Fibroblast of lung (primary cell): ENCODE measurements at regions not wholly inside any gene's neighbourhood (a gene's known extent, or its start where the extent isn't known, plus 50 kb on each side); places are given as distances from the start of the nearest gene placed in this dataset.

Experiments
- DNase-seq, 2 donors: peaks; one replicate each; pipeline versions ENCODE4 v3.0.0 to v3.0.0-alpha.2; 2010; ENCODE audit warnings: low read depth in 2 of 2
- H2AFZ ChIP-seq: 2 replicates; pipeline ENCODE4 v1.5.1; 2012; ENCODE audit warnings: low read length, control low read depth, inconsistent platforms
- H3K27ac ChIP-seq: 2 replicates; pipeline ENCODE4 v1.5.1; 2011; ENCODE audit warnings: low read length, control low read depth; ENCODE audit not compliant: insufficient read depth
- H3K27me3 ChIP-seq: 2 replicates; pipeline ENCODE4 v1.5.1; 2011; ENCODE audit warnings: mild to moderate bottlenecking, low read length; ENCODE audit not compliant: control insufficient read depth, insufficient read depth
- H3K36me3 ChIP-seq: 2 replicates; pipeline ENCODE4 v1.5.1; 2011; ENCODE audit warnings: low read length; ENCODE audit not compliant: control insufficient read depth, insufficient read depth
- H3K4me1 ChIP-seq: 2 replicates; pipeline ENCODE4 v1.5.1; 2011; ENCODE audit warnings: low read length; ENCODE audit not compliant: control insufficient read depth, insufficient read depth; ENCODE audit errors: extremely low read depth
- H3K4me2 ChIP-seq: 2 replicates; pipeline ENCODE4 v1.5.1; 2011; ENCODE audit warnings: low read length, control low read depth; ENCODE audit not compliant: insufficient read depth; ENCODE audit errors: extremely low read depth
- H3K4me3 ChIP-seq, 4 experiments: fragments of 200-600 bp in 1 of 4; sonication (generic) in 1 of 4; replicated peaks in 1 of 4; 2 replicates each; pipeline ENCODE4 v1.5.1; 2011 to 2016; ENCODE audit warnings: low read length in 4 of 4, low read depth in 3 of 4, mild to moderate bottlenecking in 3 of 4, control low read depth in 2 of 4, inconsistent platforms in 1 of 4, mixed read lengths in 1 of 4; ENCODE audit not compliant: insufficient read depth in 1 of 4; ENCODE audit errors: control extremely low read depth in 1 of 4
- H3K79me2 ChIP-seq: 2 replicates; pipeline ENCODE4 v1.5.1; 2012; ENCODE audit warnings: mild to moderate bottlenecking, low read length, inconsistent platforms; ENCODE audit not compliant: control insufficient read depth, insufficient read depth
- H3K9ac ChIP-seq: 2 replicates; pipeline ENCODE4 v1.5.1; 2011; ENCODE audit warnings: mild to moderate bottlenecking, low read length, control low read depth; ENCODE audit not compliant: insufficient read depth
- H3K9me3 ChIP-seq: 2 replicates; pipeline ENCODE4 v1.5.1; 2012; ENCODE audit warnings: low read depth, low read length; ENCODE audit not compliant: control insufficient read depth, insufficient read depth
- H4K20me1 ChIP-seq: 2 replicates; pipeline ENCODE4 v1.5.1; 2011; ENCODE audit warnings: low read length; ENCODE audit not compliant: control insufficient read depth, insufficient read depth; ENCODE audit errors: extremely low read depth
- EZH2 ChIP-seq: IDR thresholded peaks from 2 replicates; pipeline ENCODE4 v1.5.1; 2012; ENCODE audit warnings: low read length, control low read depth, mild to moderate bottlenecking; ENCODE audit errors: missing control alignments
- TF ChIP-seq, protein P1 (sequence below), 2 donors: IDR thresholded peaks in 1 of 2; conservative IDR thresholded peaks in 1 of 2; 1 replicate in 1 of 2; 2 replicates in 1 of 2; pipeline ENCODE4 v1.5.1; 2011 to 2012; ENCODE audit warnings: low read length in 2 of 2, control low read depth in 1 of 2, inconsistent platforms in 1 of 2, low read depth in 1 of 2, mild to moderate bottlenecking in 1 of 2

DNA sequence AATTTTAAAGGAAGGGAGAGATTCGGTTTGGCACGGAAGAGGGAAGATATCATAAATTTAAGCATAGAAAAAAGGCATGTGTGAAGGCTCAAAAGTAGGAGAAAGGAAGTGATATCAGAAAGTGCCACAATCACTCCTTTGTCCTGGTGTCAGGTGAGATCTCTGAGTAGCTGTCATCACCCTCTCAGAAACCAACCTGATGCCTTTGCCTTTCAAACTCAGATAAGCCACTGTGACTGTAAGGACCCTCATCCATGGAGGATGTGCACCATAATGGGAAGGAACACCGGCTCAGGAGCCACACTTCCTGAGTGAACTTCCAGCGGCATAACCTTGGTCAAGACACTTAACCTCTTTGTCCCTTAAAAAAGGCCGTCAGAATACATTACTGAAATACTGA, 318.7 kb upstream of the SEMA6D start:
- no peaks in the 10 kb centered on the region for H4K20me1 ChIP-seq
- H2AFZ ChIP-seq: no peak overlapping the region
- no peaks in the 10 kb centered on the region for H3K4me1 ChIP-seq
- H3K79me2 ChIP-seq: no peaks in the 10 kb centered on the region
- DNase-seq: no peak
- TF ChIP-seq, protein P1, sequence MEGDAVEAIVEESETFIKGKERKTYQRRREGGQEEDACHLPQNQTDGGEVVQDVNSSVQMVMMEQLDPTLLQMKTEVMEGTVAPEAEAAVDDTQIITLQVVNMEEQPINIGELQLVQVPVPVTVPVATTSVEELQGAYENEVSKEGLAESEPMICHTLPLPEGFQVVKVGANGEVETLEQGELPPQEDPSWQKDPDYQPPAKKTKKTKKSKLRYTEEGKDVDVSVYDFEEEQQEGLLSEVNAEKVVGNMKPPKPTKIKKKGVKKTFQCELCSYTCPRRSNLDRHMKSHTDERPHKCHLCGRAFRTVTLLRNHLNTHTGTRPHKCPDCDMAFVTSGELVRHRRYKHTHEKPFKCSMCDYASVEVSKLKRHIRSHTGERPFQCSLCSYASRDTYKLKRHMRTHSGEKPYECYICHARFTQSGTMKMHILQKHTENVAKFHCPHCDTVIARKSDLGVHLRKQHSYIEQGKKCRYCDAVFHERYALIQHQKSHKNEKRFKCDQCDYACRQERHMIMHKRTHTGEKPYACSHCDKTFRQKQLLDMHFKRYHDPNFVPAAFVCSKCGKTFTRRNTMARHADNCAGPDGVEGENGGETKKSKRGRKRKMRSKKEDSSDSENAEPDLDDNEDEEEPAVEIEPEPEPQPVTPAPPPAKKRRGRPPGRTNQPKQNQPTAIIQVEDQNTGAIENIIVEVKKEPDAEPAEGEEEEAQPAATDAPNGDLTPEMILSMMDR (conservative IDR thresholded peaks at IDR 0.05 in 1 of 2, IDR thresholded peaks at IDR 0.05 in 1 of 2; ENCODE audit: low read depth in 1 of 2, low read length in 2 of 2): no peak
- TF ChIP-seq EZH2: no peak
- no peak overlapping the region for H3K9ac ChIP-seq
- H3K4me3 ChIP-seq: no peak overlapping the region
- no peak overlapping the region for H3K27ac ChIP-seq
- H3K4me2 ChIP-seq: no peak overlapping the region
- no peaks in the 10 kb centered on the region for H3K9me3 ChIP-seq
- H3K27me3 ChIP-seq: no peaks in the 10 kb centered on the region
- H3K36me3 ChIP-seq: no peaks in the 10 kb centered on the region

DNA sequence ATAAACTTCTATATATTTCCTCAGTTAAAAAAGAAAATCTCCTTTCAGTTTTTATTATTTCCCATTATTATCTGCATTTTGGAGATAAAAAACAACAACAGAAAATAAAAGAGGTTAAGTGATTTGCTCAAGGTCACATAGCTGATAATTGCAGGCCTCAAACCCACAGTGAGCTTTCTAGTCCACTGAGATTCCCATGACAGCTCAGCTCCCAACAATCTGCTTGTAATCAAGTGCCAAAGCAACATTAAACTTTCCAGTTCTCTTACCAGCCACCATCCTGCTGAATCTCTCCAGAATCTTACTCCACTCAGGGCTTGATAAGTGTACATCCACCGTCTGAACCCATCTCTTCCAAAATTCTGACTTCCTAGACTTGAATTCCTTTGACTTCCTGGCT, 318.2 kb upstream of the SEMA6D start:
- H3K4me1 ChIP-seq: no peaks in the 10 kb centered on the region
- no peaks in the 10 kb centered on the region for H3K27me3 ChIP-seq
- no peaks in the 10 kb centered on the region for H3K36me3 ChIP-seq
- no peak overlapping the region for H3K27ac ChIP-seq
- no peaks in the 10 kb centered on the region for H3K79me2 ChIP-seq
- no peak for TF ChIP-seq EZH2
- TF ChIP-seq, protein P1 (conservative IDR thresholded peaks at IDR 0.05 in 1 of 2, IDR thresholded peaks at IDR 0.05 in 1 of 2; ENCODE audit: low read depth in 1 of 2, low read length in 2 of 2): no peak
- H3K9me3 ChIP-seq: no peaks in the 10 kb centered on the region
- H4K20me1 ChIP-seq: no peaks in the 10 kb centered on the region
- H3K9ac ChIP-seq: no peak overlapping the region
- no peak for DNase-seq
- no peak overlapping the region for H2AFZ ChIP-seq
- no peak overlapping the region for H3K4me2 ChIP-seq
- no peak overlapping the region for H3K4me3 ChIP-seq

DNA sequence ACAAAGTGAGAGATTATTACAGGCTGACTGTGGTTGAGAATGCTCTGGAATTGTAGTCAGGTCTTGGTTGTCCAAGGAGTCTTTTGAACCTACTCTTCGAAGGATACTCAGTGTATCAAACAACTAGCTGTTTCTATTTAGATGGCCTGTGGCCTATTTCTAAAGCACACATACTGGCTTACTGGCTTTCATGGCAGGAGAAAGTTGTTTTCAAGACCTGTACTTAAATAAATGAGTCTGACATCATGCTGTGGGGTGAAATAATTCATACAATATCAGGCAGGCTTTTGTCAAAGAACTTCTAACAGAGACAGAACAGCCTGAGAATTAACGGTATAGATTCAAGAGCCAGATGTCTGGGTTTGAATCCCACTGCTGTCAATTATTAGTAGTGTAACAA, 316.7 kb upstream of the SEMA6D start:
- no peak for DNase-seq
- no peak overlapping the region for H3K9ac ChIP-seq
- no peak overlapping the region for H3K4me2 ChIP-seq
- no peaks in the 10 kb centered on the region for H3K79me2 ChIP-seq
- H3K27ac ChIP-seq: no peak overlapping the region
- H3K9me3 ChIP-seq: no peaks in the 10 kb centered on the region
- no peaks in the 10 kb centered on the region for H4K20me1 ChIP-seq
- no peaks in the 10 kb centered on the region for H3K27me3 ChIP-seq
- TF ChIP-seq, protein P1 (conservative IDR thresholded peaks at IDR 0.05 in 1 of 2, IDR thresholded peaks at IDR 0.05 in 1 of 2; ENCODE audit: low read depth in 1 of 2, low read length in 2 of 2): no peak
- no peak for TF ChIP-seq EZH2
- no peaks in the 10 kb centered on the region for H3K4me1 ChIP-seq
- no peak overlapping the region for H3K4me3 ChIP-seq
- H3K36me3 ChIP-seq: no peaks in the 10 kb centered on the region
- no peak overlapping the region for H2AFZ ChIP-seq
